Breast epithelium (tissue), 4 donors: ENCODE measurements at regions not wholly inside any gene's neighbourhood (a gene's known extent, or its start where the extent isn't known, plus 50 kb on each side); places are given as distances from the start of the nearest gene placed in this dataset.

Experiments
- DNase-seq, 2 donors: peaks; one replicate each; pipeline ENCODE4 v3.0.0-alpha.2; 2019; ENCODE audit warnings: low spot score in 2 of 2
- H3K27ac ChIP-seq, 2 donors: fragments of 200-600 bp; sonication (generic) in 1 of 2; one replicate each; pipeline ENCODE4 v1.5.1; 2016 to 2019; ENCODE audit warnings: mild to moderate bottlenecking in 1 of 2
- H3K27me3 ChIP-seq, 2 donors: fragments of 200-600 bp; sonication (generic) in 1 of 2; one replicate each; pipeline versions ENCODE4 v1.5.1 to v1.6.0; 2017 to 2019; ENCODE audit warnings: control low read depth in 1 of 2, mild to moderate bottlenecking in 1 of 2
- H3K36me3 ChIP-seq: fragments of 200-600 bp; one replicate; pipeline ENCODE4 v1.5.1; 2019
- H3K4me1 ChIP-seq, 2 donors: fragments of 200-600 bp; sonication (generic); one replicate each; pipeline ENCODE4 v1.5.1; 2016 to 2019; ENCODE audit warnings: control low read depth in 1 of 2
- H3K4me3 ChIP-seq, 3 donors: fragments of 200-600 bp; sonication (generic); 1 replicate in 2 of 3; 2 replicates in 1 of 3; pipeline ENCODE4 v1.5.1; 2016 to 2019; ENCODE audit warnings: mild to moderate bottlenecking in 3 of 3, moderate library complexity in 2 of 3
- H3K9me3 ChIP-seq, 2 donors: fragments of 200-600 bp; sonication (generic) in 1 of 2; one replicate each; pipeline ENCODE4 v1.5.1; 2016 to 2019; ENCODE audit warnings: control low read depth in 1 of 2
- POLR2A ChIP-seq: fragments of 450-650 bp; IDR thresholded peaks from one replicate; pipeline ENCODE4 v1.6.1; 2016; ENCODE audit warnings: antibody characterized with exemption, mild to moderate bottlenecking, moderate library complexity
- POLR2AphosphoS5 ChIP-seq, 3 donors: sonication (generic); formaldehyde crosslinking; IDR thresholded peaks; one replicate each; pipeline ENCODE4 v1.6.1; 2017; ENCODE audit warnings: antibody characterized with exemption in 3 of 3
- intact Hi-C: fragments of 100-400 bp; cut with DNase I; formaldehyde crosslinking; loops from one replicate; pipeline ENCODE4 v1.15.1; 2023; ENCODE audit warnings: low total_unique reads
- TF ChIP-seq, protein P1 (sequence below), 3 donors: fragments of 450-650 bp; IDR thresholded peaks; one replicate each; pipeline ENCODE4 v1.5.1; 2016 to 2017; ENCODE audit warnings: antibody characterized with exemption in 3 of 3, mild to moderate bottlenecking in 3 of 3, moderate library complexity in 3 of 3

DNA sequence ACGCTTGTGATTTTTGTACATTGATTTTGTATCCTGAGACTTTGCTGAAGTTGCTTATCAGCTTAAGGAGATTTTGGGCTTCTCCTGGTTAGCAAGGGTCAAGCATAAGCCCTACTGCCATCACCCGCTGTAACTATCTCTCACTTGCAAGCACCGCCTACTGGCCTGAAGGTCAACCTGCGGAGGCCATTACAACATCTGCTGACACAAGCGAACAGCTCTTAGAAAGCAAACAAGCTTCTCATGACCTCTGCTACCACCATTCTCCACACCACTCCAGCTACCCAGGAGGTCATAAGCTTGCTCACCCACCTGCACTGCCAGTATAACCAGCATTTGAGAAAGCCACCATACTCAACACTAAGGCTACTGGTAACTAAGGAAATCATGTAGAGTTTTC is 288.4 kb upstream of the KIRREL3 start:
- H3K27me3 ChIP-seq = no peaks in the 10 kb centered on the region
- TF ChIP-seq POLR2AphosphoS5 (IDR thresholded peaks at IDR 0.05) (no peak), POLR2A (no peak)
- TF ChIP-seq, protein P1, sequence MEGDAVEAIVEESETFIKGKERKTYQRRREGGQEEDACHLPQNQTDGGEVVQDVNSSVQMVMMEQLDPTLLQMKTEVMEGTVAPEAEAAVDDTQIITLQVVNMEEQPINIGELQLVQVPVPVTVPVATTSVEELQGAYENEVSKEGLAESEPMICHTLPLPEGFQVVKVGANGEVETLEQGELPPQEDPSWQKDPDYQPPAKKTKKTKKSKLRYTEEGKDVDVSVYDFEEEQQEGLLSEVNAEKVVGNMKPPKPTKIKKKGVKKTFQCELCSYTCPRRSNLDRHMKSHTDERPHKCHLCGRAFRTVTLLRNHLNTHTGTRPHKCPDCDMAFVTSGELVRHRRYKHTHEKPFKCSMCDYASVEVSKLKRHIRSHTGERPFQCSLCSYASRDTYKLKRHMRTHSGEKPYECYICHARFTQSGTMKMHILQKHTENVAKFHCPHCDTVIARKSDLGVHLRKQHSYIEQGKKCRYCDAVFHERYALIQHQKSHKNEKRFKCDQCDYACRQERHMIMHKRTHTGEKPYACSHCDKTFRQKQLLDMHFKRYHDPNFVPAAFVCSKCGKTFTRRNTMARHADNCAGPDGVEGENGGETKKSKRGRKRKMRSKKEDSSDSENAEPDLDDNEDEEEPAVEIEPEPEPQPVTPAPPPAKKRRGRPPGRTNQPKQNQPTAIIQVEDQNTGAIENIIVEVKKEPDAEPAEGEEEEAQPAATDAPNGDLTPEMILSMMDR (IDR thresholded peaks at IDR 0.05) = no peak
- no peak overlapping the region for H3K27ac ChIP-seq
- peaks cover 5 to 7% of the 10 kb centered on the region in 2 donors for H3K9me3 ChIP-seq
- no peak for DNase-seq
- H3K4me3 ChIP-seq = no peak overlapping the region
- intact Hi-C loops = no loop called here
- H3K4me1 ChIP-seq = no peaks in the 10 kb centered on the region
- no peaks in the 10 kb centered on the region for H3K36me3 ChIP-seq

DNA sequence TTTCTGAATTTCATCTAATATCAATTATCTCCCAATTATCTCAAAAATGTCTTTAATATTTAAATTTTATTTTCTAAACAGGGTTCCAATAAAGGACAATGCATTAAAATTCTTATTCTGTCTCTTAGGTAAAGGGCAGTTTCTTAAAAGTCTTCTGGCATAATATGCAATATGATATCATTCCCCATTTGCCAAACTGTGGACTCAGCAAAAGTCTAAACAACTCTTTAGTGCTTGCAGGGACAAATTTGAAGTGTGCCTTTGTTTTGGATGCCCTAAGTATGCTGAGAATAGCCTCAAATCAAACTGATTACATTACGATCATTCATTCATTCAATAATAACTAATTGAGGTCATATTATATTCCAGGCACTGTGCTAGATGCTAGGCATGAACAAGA is 281.0 kb upstream of the KIRREL3 start:
- H3K9me3 ChIP-seq = no peaks in the 10 kb centered on the region
- no peak overlapping the region for H3K27ac ChIP-seq
- TF ChIP-seq, protein P1 (IDR thresholded peaks at IDR 0.05) = no peak
- TF ChIP-seq POLR2AphosphoS5 (IDR thresholded peaks at IDR 0.05) (no peak), POLR2A (no peak)
- H3K4me1 ChIP-seq = no peaks in the 10 kb centered on the region
- no peak for DNase-seq
- peaks cover 0 to 5% of the 10 kb centered on the region in 2 donors for H3K27me3 ChIP-seq
- intact Hi-C loops = no loop called here
- H3K4me3 ChIP-seq = no peak overlapping the region
- H3K36me3 ChIP-seq = no peaks in the 10 kb centered on the region

DNA sequence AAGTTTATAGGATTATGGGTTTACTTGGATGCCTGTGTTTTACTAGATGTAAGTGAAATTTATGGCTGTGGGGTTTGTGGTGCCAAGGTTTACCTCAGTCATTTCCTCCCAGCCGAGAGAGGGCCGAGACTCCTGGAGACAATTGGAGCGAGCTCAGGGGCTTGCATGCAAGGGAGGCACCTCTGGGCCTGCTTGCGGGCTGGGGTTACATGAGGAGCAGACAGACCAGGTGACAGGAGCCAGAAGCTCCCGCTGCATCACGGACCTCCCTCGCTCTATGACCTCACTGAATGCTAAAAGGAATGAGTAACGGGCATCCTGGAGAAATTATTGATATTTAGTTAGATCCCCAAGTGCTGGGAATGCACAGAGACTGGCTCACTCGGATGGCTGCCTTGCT is 275.2 kb upstream of the KIRREL3 start:
- no peaks in the 10 kb centered on the region for H3K9me3 ChIP-seq
- H3K4me1 ChIP-seq = no peaks in the 10 kb centered on the region
- intact Hi-C loops = no loop called here
- no peak overlapping the region for H3K4me3 ChIP-seq
- TF ChIP-seq POLR2AphosphoS5 (IDR thresholded peaks at IDR 0.05) (no peak), POLR2A (no peak)
- TF ChIP-seq, protein P1 (IDR thresholded peaks at IDR 0.05) = no peak
- H3K27me3 ChIP-seq = peaks cover 0 to 11% of the 10 kb centered on the region in 2 donors
- H3K27ac ChIP-seq = no peak overlapping the region
- no peak for DNase-seq
- no peaks in the 10 kb centered on the region for H3K36me3 ChIP-seq

DNA sequence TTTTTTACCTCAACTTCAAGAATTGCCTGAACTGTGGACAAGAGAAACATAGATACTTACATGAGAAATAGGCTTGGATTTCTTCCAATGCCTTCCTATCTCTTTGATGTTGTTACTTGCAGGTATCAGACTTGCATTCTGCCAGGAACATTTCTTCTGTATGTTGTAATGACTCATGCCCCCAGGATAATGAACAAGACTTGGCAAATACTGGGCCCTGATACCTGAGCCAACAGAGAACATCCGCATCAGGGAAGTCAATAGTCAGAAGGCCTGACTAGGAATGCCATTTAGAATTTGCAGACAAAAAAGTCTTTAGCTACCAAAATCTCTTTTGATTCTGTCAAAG is 273.7 kb upstream of the KIRREL3 start:
- no peaks in the 10 kb centered on the region for H3K36me3 ChIP-seq
- no peak for DNase-seq
- no peak overlapping the region for H3K27ac ChIP-seq
- H3K4me3 ChIP-seq = no peak overlapping the region
- no peaks in the 10 kb centered on the region for H3K4me1 ChIP-seq
- no peaks in the 10 kb centered on the region for H3K9me3 ChIP-seq
- H3K27me3 ChIP-seq = peaks cover 0 to 15% of the 10 kb centered on the region in 2 donors
- TF ChIP-seq, protein P1 (IDR thresholded peaks at IDR 0.05) = no peak
- TF ChIP-seq POLR2AphosphoS5 (IDR thresholded peaks at IDR 0.05) (no peak), POLR2A (no peak)
- intact Hi-C loops = no loop called here

DNA sequence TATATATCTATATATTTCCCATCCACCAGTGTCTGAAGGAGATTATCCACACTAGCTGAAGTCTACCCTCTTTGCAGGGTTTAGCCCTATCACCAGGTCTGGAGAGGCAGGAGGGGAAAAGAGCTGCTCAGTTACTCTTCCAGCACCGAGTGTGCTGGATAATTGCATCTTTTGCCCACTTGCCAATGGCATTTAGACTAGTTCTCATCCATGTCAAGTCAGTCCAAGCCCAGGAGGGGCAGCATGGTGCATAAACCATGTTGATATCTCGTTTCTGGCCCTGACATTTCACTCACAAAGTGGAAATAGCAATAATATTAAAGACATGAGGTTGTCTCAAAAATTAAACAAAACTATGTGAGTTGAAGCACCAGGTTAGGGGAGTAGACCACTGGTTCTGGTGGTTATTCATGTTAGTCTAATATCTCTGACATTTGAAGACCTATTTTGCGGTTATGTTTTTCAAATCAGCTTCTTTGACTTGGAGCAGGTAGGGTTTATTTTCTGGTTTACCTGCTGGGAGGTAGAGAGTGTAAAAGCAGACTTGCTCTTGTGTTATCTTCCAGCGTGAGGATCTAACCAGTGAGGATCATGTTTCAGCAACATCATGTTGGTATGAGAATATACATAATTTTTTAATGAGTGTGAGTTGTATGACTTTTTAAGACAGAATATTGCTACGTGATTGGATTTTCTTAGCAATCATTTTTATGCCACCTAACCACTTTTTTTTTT is 273.2 kb upstream of the KIRREL3 start:
- Histone ChIP-seq H3K4me3 (no peak overlapping the region), H3K27ac (no peak overlapping the region), H3K4me1 (no peaks in the 10 kb centered on the region), H3K9me3 (no peaks in the 10 kb centered on the region), H3K36me3 (no peaks in the 10 kb centered on the region), H3K27me3 (peaks cover 0 to 15% of the 10 kb centered on the region in 2 donors)
- DNase-seq = no peak
- intact Hi-C loops = no loop called here
- no peak for TF ChIP-seq POLR2AphosphoS5 (IDR thresholded peaks at IDR 0.05)
- TF ChIP-seq, protein P1 (IDR thresholded peaks at IDR 0.05) = no peak
- no peak for TF ChIP-seq POLR2A
